Chondrocyte (in vitro differentiated cells): ENCODE measurements at regions not wholly inside any gene's neighbourhood (a gene's known extent, or its start where the extent isn't known, plus 50 kb on each side); places are given as distances from the start of the nearest gene placed in this dataset.

ENCODE experiments used
- DNase-seq: peaks from one replicate; pipeline ENCODE4 v3.0.0; 2021; ENCODE audit warnings: mixed read lengths, low spot score
- H3K27ac Mint-ChIP-seq: one replicate; pipeline ENCODE4 v1.8.0; 2021; ENCODE audit warnings: mild to moderate bottlenecking, moderate library complexity, mixed read lengths; ENCODE audit not compliant: unreplicated experiment
- H3K27me3 Mint-ChIP-seq: 2 replicates; pipeline ENCODE4 v1.8.0; 2021; ENCODE audit warnings: low read depth, mixed read lengths
- H3K36me3 Mint-ChIP-seq: 2 replicates; pipeline ENCODE4 v1.8.0; 2021; ENCODE audit warnings: low read depth, mixed read lengths
- H3K4me1 Mint-ChIP-seq: 2 replicates; pipeline ENCODE4 v1.8.0; 2021; ENCODE audit warnings: low read depth, mild to moderate bottlenecking, mixed read lengths
- H3K4me3 Mint-ChIP-seq: one replicate; pipeline ENCODE4 v1.8.0; 2021; ENCODE audit warnings: mild to moderate bottlenecking, moderate library complexity, mixed read lengths; ENCODE audit not compliant: unreplicated experiment
- H3K9me3 Mint-ChIP-seq: 2 replicates; pipeline ENCODE4 v1.8.0; 2021; ENCODE audit warnings: low read depth, mixed read lengths
- TF ChIP-seq, protein P1 (sequence below): fragments of 200-600 bp; sonication (generic); IDR thresholded peaks from 2 replicates; pipeline ENCODE4 v1.5.0; 2021; ENCODE audit warnings: antibody characterized with exemption, mild to moderate bottlenecking, moderate library complexity

DNA sequence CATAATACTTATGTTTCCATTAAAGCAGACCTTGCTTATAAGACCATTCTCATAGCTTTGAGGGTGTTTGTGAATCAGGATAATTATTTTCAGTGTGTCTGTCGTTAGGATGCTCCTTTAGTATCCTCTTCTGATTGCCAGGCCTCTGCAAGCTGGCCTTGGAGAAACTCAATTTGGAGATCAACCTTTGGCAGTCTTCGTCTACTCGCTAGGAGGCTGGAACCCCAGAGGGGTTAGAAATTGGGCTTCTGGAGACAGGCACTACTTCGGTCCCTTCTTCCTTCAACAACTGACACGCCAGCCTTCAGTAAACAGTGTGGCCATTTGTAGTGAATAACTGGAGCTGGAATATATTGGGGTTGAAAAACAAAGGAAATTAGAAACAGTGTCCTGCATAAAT is 100.8 kb upstream of the CITED2 start:
- no peak for DNase-seq
- no peaks in the 10 kb centered on the region for H3K27me3 Mint-ChIP-seq
- no peaks in the 10 kb centered on the region for H3K9me3 Mint-ChIP-seq
- TF ChIP-seq, protein P1, sequence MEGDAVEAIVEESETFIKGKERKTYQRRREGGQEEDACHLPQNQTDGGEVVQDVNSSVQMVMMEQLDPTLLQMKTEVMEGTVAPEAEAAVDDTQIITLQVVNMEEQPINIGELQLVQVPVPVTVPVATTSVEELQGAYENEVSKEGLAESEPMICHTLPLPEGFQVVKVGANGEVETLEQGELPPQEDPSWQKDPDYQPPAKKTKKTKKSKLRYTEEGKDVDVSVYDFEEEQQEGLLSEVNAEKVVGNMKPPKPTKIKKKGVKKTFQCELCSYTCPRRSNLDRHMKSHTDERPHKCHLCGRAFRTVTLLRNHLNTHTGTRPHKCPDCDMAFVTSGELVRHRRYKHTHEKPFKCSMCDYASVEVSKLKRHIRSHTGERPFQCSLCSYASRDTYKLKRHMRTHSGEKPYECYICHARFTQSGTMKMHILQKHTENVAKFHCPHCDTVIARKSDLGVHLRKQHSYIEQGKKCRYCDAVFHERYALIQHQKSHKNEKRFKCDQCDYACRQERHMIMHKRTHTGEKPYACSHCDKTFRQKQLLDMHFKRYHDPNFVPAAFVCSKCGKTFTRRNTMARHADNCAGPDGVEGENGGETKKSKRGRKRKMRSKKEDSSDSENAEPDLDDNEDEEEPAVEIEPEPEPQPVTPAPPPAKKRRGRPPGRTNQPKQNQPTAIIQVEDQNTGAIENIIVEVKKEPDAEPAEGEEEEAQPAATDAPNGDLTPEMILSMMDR = no peak
- no peak overlapping the region for H3K27ac Mint-ChIP-seq
- H3K36me3 Mint-ChIP-seq = no peaks in the 10 kb centered on the region
- H3K4me3 Mint-ChIP-seq = no peak overlapping the region
- H3K4me1 Mint-ChIP-seq = peaks cover 31% of the 10 kb centered on the region

GRCh38 chr6:139474145-139475108 is 100.0 kb upstream of the CITED2 start:
- Mint-ChIP-seq H3K4me1 (peaks cover 31% of the 10 kb centered on the region), H3K9me3 (no peaks in the 10 kb centered on the region), H3K4me3 (peak overlapping the region; percentile 17), H3K36me3 (no peaks in the 10 kb centered on the region), H3K27ac (peak overlapping the region; percentile 89), H3K27me3 (no peaks in the 10 kb centered on the region)
- DNase-seq = no peak
- TF ChIP-seq, protein P1 = no peak

DNA sequence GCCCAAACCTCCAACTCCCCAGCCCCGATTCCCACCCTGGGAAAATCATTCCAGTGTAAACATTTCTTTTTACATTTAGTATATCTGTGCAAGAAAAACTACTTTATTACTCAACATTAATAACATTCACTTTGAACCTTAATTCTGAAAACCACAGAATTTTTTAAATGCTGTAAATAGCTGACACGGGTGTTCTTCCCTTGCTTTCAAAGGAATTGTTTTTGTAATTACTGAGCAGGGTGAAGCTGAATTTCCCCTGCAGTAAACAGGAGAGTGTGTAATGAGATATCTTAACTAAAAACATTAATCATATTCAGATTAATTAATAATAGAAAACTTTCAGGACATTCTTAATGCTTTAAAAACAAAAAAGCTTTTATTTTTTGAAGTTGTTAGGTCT is 99.3 kb upstream of the CITED2 start:
- H3K4me3 Mint-ChIP-seq = peak overlapping the region; percentile 41
- no peaks in the 10 kb centered on the region for H3K27me3 Mint-ChIP-seq
- H3K27ac Mint-ChIP-seq = peak overlapping the region; percentile 89
- TF ChIP-seq, protein P1 = no peak
- H3K9me3 Mint-ChIP-seq = no peaks in the 10 kb centered on the region
- DNase-seq = no peak
- peaks cover 32% of the 10 kb centered on the region for H3K4me1 Mint-ChIP-seq
- H3K36me3 Mint-ChIP-seq = no peaks in the 10 kb centered on the region

GRCh38 chr6:139473231-139473701 is 98.8 kb upstream of the CITED2 start:
- Mint-ChIP-seq H3K4me1 (peaks cover 37% of the 10 kb centered on the region), H3K27me3 (no peaks in the 10 kb centered on the region), H3K27ac (peak overlapping the region; percentile 89), H3K36me3 (no peaks in the 10 kb centered on the region), H3K4me3 (peak overlapping the region; percentile 41), H3K9me3 (no peaks in the 10 kb centered on the region)
- no peak for DNase-seq
- TF ChIP-seq, protein P1 = no peak

DNA sequence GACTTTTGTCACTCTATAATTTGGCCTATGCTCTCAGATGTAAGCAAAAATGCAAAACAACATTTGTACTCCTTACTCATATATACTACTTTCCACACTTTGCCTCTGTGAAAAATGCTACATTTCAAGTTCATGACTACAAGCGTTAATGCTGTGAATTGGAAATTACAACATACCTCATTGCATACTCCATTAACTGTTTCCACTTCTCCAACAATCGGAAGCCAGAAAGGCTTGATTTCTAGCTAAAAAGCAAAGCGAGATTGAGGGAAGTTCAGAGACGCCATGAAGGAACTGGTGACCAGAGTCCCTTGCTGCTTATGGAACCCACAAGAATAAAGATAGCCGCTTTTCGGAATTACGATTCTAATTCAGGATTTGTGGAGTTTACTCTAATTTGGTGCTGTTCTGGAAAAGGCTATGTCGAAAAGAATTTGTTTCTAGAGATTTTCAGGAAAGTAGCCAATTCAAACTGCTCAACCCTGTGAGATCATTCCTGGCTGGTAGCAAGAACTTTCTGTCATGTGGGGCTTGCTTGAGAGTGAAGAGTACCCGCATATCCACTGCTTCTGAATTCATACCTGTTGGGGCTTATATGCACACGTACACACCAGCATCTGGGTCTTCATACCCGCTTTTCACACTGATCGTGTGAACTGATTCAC is 98.0 kb upstream of the CITED2 start:
- peaks cover 41% of the 10 kb centered on the region for H3K4me1 Mint-ChIP-seq

More for the DNA sequence above, 98.0 kb upstream of the CITED2 start:
- peak overlapping the region; percentile 89 for H3K27ac Mint-ChIP-seq
- H3K4me3 Mint-ChIP-seq = no peak overlapping the region
- no peaks in the 10 kb centered on the region for H3K27me3 Mint-ChIP-seq
- H3K36me3 Mint-ChIP-seq = no peaks in the 10 kb centered on the region
- TF ChIP-seq, protein P1 = no peak
- no peaks in the 10 kb centered on the region for H3K9me3 Mint-ChIP-seq
- no peak for DNase-seq
